ENCODE measurements at regions not wholly inside any gene's neighbourhood (a gene's known extent, or its start where the extent isn't known, plus 50 kb on each side); places are given as distances from the start of the nearest gene placed in this dataset.
"Not testable (repeated sequence)": the region's sequence is repeated elsewhere in the genome, so short reads cannot be mapped to it uniquely, and the experiment has no call there.

GRCh38 chr5:94086635-94087034, 345.2 kb upstream of the POU5F2 start:
- peaks cover 21% of the 10 kb centered on the region for H3K4me1 Mint-ChIP-seq
- ATAC-seq (ENCODE audit: low read depth); H3K4me1 ChIP-seq (ENCODE audit: control insufficient read depth in 2 of 2, insufficient read depth in 2 of 2, low read length in 2 of 2); H2AFZ ChIP-seq (ENCODE audit: insufficient read depth, low read depth, low read length, poor library complexity, severe bottlenecking); H3K9ac ChIP-seq (ENCODE audit: low read length); intact Hi-C loops (cut with micrococcal nuclease); H3K4me3 Mint-ChIP-seq; H3K27ac ChIP-seq (ENCODE audit: low read length in 2 of 2); H3K9me3 ChIP-seq (ENCODE audit: control extremely low read depth in 1 of 3, control insufficient read depth in 2 of 3, insufficient read depth in 1 of 3, low read length in 2 of 3); H3K27me3 Mint-ChIP-seq; H3K4me2 ChIP-seq (replicated peaks; ENCODE audit: low read depth, low read length, poor library complexity, severe bottlenecking); DNase-seq; POLR2A ChIA-PET; H3K36me3 ChIP-seq (replicated peaks in 1 of 2; ENCODE audit: control extremely low read depth in 1 of 2, control insufficient read depth in 1 of 2, extremely low read depth in 1 of 2, insufficient read depth in 2 of 2, low read length in 1 of 2); H3K27me3 ChIP-seq (replicated peaks in 1 of 4; ENCODE audit: control extremely low read depth in 1 of 4, control insufficient read depth in 3 of 4, insufficient read depth in 4 of 4, low read length in 3 of 4); H3K27ac Mint-ChIP-seq; H3K4me3 ChIP-seq (ENCODE audit: control extremely low read depth in 1 of 5, extremely low read depth in 1 of 5, insufficient read depth in 1 of 5, low read depth in 2 of 5, low read length in 4 of 5): not testable (repeated sequence)
- peaks cover 69% of the 10 kb centered on the region for H3K79me2 ChIP-seq (ENCODE audit: control insufficient read depth, insufficient read depth, low read length)
- H3K9me3 Mint-ChIP-seq (ENCODE audit: insufficient read depth): peaks cover 10% of the 10 kb centered on the region
- CTCF ChIA-PET: interaction anchor here (0.7 kb wide), 1 partner anchor 20 kb away, joined by 3 read pairs; no protein-coding TSS in a partner anchor
- 97% methylated on average over 3 of the region's 8 CpGs for WGBS (ENCODE audit: insufficient coverage)
- H4K20me1 ChIP-seq (ENCODE audit: control insufficient read depth, insufficient read depth, low read length, poor library complexity, severe bottlenecking): peaks cover 35% of the 10 kb centered on the region

GRCh38 chr5:94086194-94086593, 344.8 kb upstream of the POU5F2 start:
- intact Hi-C loops (cut with micrococcal nuclease): no loop called here
- Mint-ChIP-seq H3K9me3 (ENCODE audit: insufficient read depth) (peaks cover 10% of the 10 kb centered on the region), H3K27me3 (no peaks in the 10 kb centered on the region), H3K27ac (no peak overlapping the region), H3K4me3 (no peak overlapping the region), H3K4me1 (peaks cover 25% of the 10 kb centered on the region)
- no peak for ATAC-seq (ENCODE audit: low read depth)
- POLR2A ChIA-PET: no interaction called here
- H3K27me3 ChIP-seq (replicated peaks in 1 of 4; ENCODE audit: control extremely low read depth in 1 of 4, control insufficient read depth in 3 of 4, insufficient read depth in 4 of 4, low read length in 3 of 4): no peaks in the 10 kb centered on the region
- WGBS (ENCODE audit: insufficient coverage): no CpG with 5 or more reads among the region's 2 CpGs
- H4K20me1 ChIP-seq (ENCODE audit: control insufficient read depth, insufficient read depth, low read length, poor library complexity, severe bottlenecking): peaks cover 35% of the 10 kb centered on the region
- no peak for DNase-seq
- no peak overlapping the region for H3K4me2 ChIP-seq (replicated peaks; ENCODE audit: low read depth, low read length, poor library complexity, severe bottlenecking)
- H3K9ac ChIP-seq (ENCODE audit: low read length): no peak overlapping the region
- no peaks in the 10 kb centered on the region for H3K4me1 ChIP-seq (ENCODE audit: control insufficient read depth in 2 of 2, insufficient read depth in 2 of 2, low read length in 2 of 2)
- H3K79me2 ChIP-seq (ENCODE audit: control insufficient read depth, insufficient read depth, low read length): peaks cover 74% of the 10 kb centered on the region
- no peak overlapping the region for H2AFZ ChIP-seq (ENCODE audit: insufficient read depth, low read depth, low read length, poor library complexity, severe bottlenecking)
- CTCF ChIA-PET: no interaction called here
- no peak overlapping the region for H3K27ac ChIP-seq (ENCODE audit: low read length in 2 of 2)
- no peak overlapping the region for H3K4me3 ChIP-seq (ENCODE audit: control extremely low read depth in 1 of 5, extremely low read depth in 1 of 5, insufficient read depth in 1 of 5, low read depth in 2 of 5, low read length in 4 of 5)
- peaks cover 0 to 2% (median 0%) of the 10 kb centered on the region in 3 donors for H3K9me3 ChIP-seq (ENCODE audit: control extremely low read depth in 1 of 3, control insufficient read depth in 2 of 3, insufficient read depth in 1 of 3, low read length in 2 of 3)
- H3K36me3 ChIP-seq (replicated peaks in 1 of 2; ENCODE audit: control extremely low read depth in 1 of 2, control insufficient read depth in 1 of 2, extremely low read depth in 1 of 2, insufficient read depth in 2 of 2, low read length in 1 of 2): peaks cover 0 to 2% of the 10 kb centered on the region in 2 experiments
- TF ChIP-seq CTCF (IDR thresholded peaks at IDR 0.05) (no peak), EZH2 (IDR thresholded peaks at IDR 0.05; ENCODE audit: borderline replicate concordance, insufficient read depth, low read depth, low read length, poor library complexity, severe bottlenecking) (no peak)

Measured in B cell (primary cell).